CD4-positive, alpha-beta T cell treated with Interleukin-15 for 4 hours (primary cell): ENCODE measurements at regions not wholly inside any gene's neighbourhood (a gene's known extent, or its start where the extent isn't known, plus 50 kb on each side); places are given as distances from the start of the nearest gene placed in this dataset.
A peak's percentile ranks its signal among the peaks of the same experiment; 100 is the strongest.
"Not testable (repeated sequence)": the region's sequence is repeated elsewhere in the genome, so short reads cannot be mapped to it uniquely, and the experiment has no call there.

Experiments
- DNase-seq: peaks from one replicate; pipeline ENCODE4 v3.0.0-alpha.2; 2020; ENCODE audit warnings: low spot score

DNA sequence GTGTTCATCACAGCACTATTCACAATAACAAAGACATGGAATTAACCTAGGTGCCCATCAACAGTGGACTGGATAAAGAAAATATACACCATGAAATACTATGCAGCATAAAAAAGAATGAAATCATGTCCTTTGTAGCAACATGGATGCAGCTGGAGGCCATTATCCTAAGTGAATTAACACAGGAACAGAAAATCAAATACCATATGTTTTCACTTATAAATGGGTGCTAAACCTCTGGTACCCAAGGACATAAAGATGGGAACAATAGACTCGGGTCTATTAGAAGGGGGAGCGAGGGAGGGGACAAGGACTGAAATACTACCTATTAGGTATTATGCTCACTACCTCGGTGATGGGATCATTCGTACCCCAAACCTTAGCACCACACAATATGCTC is 66.4 kb upstream of the PTPN13 start:
- not testable (repeated sequence) for DNase-seq

DNA sequence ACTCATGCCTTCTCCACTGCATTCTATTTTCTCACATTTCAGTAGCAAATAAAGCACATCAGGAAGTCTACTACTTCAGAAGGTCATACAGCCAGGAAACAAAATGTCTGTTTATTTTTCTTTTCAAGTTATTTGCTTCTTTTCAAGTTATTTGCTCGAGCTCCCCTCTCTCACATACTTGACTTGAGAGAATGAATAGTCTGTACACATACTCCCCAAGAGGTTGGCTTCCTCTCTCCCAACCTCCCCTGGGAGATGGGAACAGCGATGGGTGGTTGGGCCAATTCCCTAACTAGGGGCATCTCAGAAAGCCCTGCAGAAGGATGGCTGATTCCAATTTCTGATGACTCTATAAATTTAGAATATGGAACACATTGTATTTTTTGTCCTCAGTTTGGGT is 64.7 kb upstream of the PTPN13 start:
- no peak for DNase-seq

GRCh38 chr4:86530183-86530582 is 63.9 kb upstream of the PTPN13 start:
- DNase-seq = no peak

DNA sequence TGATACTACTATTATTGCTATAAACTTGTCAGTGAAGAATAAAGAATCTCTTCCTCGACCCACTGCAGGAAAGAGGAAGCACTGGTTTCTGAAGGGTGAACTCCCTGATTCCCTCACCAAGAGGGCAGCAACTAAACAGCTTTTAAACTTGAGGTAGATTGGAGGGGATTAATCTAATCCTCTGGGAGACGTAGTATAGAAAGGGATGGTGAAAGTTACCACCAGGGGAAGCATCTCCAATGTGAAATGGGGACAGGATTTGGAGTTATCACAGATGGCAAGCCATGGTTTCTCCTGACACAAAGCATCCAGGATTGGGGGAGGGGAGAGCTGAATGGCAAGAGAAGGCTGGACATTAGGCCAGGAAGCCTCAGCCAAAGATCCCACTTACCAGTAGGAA is 62.7 kb upstream of the PTPN13 start:
- DNase-seq = no peak

- no peak for DNase-seq
These were observed 61.3 kb upstream of the PTPN13 start for GRCh38 chr4:86532851-86533250.

GRCh38 chr4:86536151-86536550 is 58.0 kb upstream of the PTPN13 start:
- no peak for DNase-seq

DNA sequence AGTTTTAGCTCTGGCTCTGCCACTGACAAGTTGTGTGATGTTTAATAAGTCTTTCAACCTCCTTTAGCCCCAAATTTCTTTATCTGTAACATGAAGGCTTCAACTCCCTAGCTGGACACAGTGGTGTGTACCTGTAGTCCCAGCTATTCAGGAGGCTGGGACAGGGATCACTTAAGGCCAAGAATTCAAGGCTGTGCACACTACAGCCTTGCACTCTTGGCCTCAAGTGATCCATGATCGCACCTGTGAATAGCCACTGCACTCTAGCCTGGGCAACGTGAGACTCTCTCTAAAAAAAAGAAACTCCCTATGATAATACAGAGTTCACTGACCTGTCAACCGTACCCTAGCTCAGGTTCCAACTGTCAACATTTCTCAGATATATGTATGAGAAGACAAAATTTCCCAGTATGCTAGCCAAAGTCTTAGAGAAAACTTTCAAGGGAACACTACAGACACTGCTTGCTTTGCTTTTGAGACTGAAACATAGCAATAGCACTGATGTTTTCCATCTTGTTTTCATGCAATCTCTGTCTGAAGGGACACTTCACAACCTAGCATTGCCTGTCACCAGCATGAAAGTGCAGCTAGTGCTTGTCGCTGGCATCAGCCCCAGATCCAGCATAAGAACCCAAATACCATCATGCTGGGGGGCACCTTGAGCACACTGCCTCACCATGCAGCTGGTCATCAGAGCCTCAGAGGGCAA is 51.6 kb upstream of the PTPN13 start:
- no peak for DNase-seq

- DNase-seq = no peak
These were observed 51.0 kb upstream of the PTPN13 start for GRCh38 chr4:86543080-86543479.

- DNase-seq = no peak
These were observed 50.4 kb upstream of the PTPN13 start for GRCh38 chr4:86543560-86544309.

DNA sequence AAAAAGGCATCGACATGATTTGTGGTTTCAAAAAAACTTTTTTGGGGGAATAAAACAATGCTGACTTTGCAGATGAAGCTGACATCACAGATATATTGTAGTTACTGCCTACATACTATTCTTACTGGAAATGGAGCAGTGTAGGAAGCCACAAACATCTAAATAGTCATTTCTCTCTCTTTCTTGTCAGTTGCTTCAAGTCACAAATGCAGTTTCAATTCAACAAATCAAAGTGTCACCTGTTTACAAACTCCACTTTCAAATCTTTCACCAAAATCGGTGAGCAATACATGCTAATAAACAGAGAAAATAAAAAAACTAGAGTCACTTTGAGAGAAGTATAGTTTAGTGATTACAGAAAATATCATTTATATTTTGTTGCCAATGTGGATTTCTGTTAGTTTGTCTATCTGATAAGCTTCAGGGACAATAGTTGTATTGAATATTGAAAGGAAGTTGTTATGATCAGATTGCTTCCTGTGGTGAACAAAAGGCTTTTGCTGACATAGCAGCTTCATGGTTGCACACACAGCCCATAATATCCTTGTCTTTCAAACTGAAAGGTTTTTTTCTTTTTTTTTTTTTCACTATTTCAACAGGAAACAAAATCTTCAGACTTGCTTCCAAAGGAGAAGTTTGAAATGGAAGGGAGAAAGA is 49.7 kb upstream of the PTPN13 start:
- peak; percentile 9 for DNase-seq
